GM13976 (cell line): ENCODE measurements at regions not wholly inside any gene's neighbourhood (a gene's known extent, or its start where the extent isn't known, plus 50 kb on each side); places are given as distances from the start of the nearest gene placed in this dataset.

Experiments
- DNase-seq: peaks from one replicate; pipeline ENCODE4 v3.0.0; 2012; ENCODE audit warnings: low spot score
- CTCF ChIP-seq: IDR thresholded peaks from 2 replicates; pipeline ENCODE4 v1.5.1; 2012; ENCODE audit warnings: borderline replicate concordance, mild to moderate bottlenecking; ENCODE audit not compliant: insufficient read depth; ENCODE audit errors: extremely low read depth, missing control alignments, control extremely low read depth
- in situ Hi-C: fragments of 300-500 bp; cut with MboI; formaldehyde crosslinking; loops from one replicate; pipeline ENCODE4 v1.12.0; 2022; ENCODE audit warnings: low sequenced_read_pairs, mixed read lengths, inconsistent platforms; ENCODE audit not compliant: unreplicated experiment

GRCh38 chr3:188047536-188047935 lies 106.4 kb upstream of the LPP start:
- in situ Hi-C loops = no loop called here
- no peak for TF ChIP-seq CTCF
- no peak for DNase-seq

- no peak for DNase-seq
- in situ Hi-C loops = no loop called here
- no peak for TF ChIP-seq CTCF
Measured at GRCh38 chr3:188049606-188050530, 104.1 kb upstream of the LPP start.

GRCh38 chr3:188051801-188052168 lies 102.2 kb upstream of the LPP start:
- DNase-seq = no peak
- in situ Hi-C loops = no loop called here
- no peak for TF ChIP-seq CTCF

GRCh38 chr3:188052169-188053035 lies 101.6 kb upstream of the LPP start:
- TF ChIP-seq CTCF = peak; percentile 12
- in situ Hi-C loops = no loop called here
- DNase-seq = no peak

GRCh38 chr3:188053036-188053340 lies 101.0 kb upstream of the LPP start:
- in situ Hi-C loops = no loop called here
- no peak for TF ChIP-seq CTCF
- DNase-seq = no peak

- no peak for DNase-seq
- in situ Hi-C loops = no loop called here
- no peak for TF ChIP-seq CTCF
Measured at GRCh38 chr3:188053710-188054380, 100.1 kb upstream of the LPP start.
